ENCODE measurements at regions not wholly inside any gene's neighbourhood (a gene's known extent, or its start where the extent isn't known, plus 50 kb on each side); places are given as distances from the start of the nearest gene placed in this dataset.

- WGBS (ENCODE audit: low lambda C conversion rate), result 23% methylated on average over 8 of the region's 8 CpGs
- Histone ChIP-seq H3K9ac (ENCODE audit: insufficient read depth, low read depth, low read length) (no peak overlapping the region), H3K4me3 (replicated peaks in 1 of 3; ENCODE audit: insufficient read depth in 1 of 3, low read depth in 2 of 3, low read length in 3 of 3) (no peak overlapping the region), H3K79me2 (ENCODE audit: insufficient read depth, low read length) (no peaks in the 10 kb centered on the region), H4K20me1 (ENCODE audit: insufficient read depth, low read length) (no peaks in the 10 kb centered on the region), H3K4me2 (ENCODE audit: low read depth, low read length) (no peak overlapping the region), H2AFZ (ENCODE audit: low read length) (no peak overlapping the region), H3K9me3 (ENCODE audit: low read length) (no peaks in the 10 kb centered on the region), H3K27ac (ENCODE audit: extremely low read length, insufficient read depth, low read length) (no peak overlapping the region), H3K27me3 (ENCODE audit: control insufficient read depth in 1 of 2, insufficient read depth in 2 of 2, low read length in 2 of 2) (no peaks in the 10 kb centered on the region), H3K4me1 (ENCODE audit: insufficient read depth, low read length) (peaks cover 6% of the 10 kb centered on the region; the same call in 1 of the 2 replicates), H3K36me3 (replicated peaks in 1 of 2; ENCODE audit: control insufficient read depth in 1 of 2, insufficient read depth in 2 of 2, low read length in 2 of 2) (no peaks in the 10 kb centered on the region)
- intact Hi-C loops (cut with micrococcal nuclease; ENCODE audit: unreplicated experiment), result loop anchor here (1.0 to 5.0 kb wide), 5 partner anchors 23 to 712 kb away; no protein-coding TSS in a partner anchor
- FAIRE-seq (peak; percentile 93), ATAC-seq (peak; percentile 93), DNase-seq (ENCODE audit: low spot score) (peak; percentile 87)
- ChIA-PET POLR2A (no interaction called here), CTCF (ENCODE audit: low intra/inter-chr PET ratio, low total read pairs) (interaction anchor here (0.8 to 2.4 kb wide), 8 partner anchors 23 to 712 kb away, joined by 3 to 63 read pairs (median 4); partner anchors contain the start of gene KIZ)
- BruUV-seq (replicated peaks), result no TSS peak
- in situ Hi-C loops (cut with HindIII; ENCODE audit: extremely low pct_ligation_motif_present, low pct_unique_long_range_greater_than_20kb), result loop anchor here (5.0 to 10.0 kb wide), 4 partner anchors 165 to 642 kb away; partner anchors contain the start of gene KIZ
- TF ChIP-seq TERF1 (CRISPR knock-in tag; IDR thresholded peaks at IDR 0.05), result no peak
- TF ChIP-seq POGZ (CRISPR knock-in tag; IDR thresholded peaks at IDR 0.05), result no peak
- TF ChIP-seq SMC3 (IDR thresholded peaks at IDR 0.05; ENCODE audit: low read length), result peak; percentile 99
- 0 out of 2 replicates have a peak, but pooled peaks have one; percentile 69 for TF ChIP-seq KDM3A (CRISPR knock-in tag; IDR thresholded peaks at IDR 0.05; ENCODE audit: low read depth)
- TF ChIP-seq PHF5A (CRISPR knock-in tag; IDR thresholded peaks at IDR 0.05; ENCODE audit: low read depth, unreplicated experiment), result peak; percentile 40
- no peak for TF ChIP-seq ZFP90 (CRISPR knock-in tag; IDR thresholded peaks at IDR 0.05; ENCODE audit: borderline replicate concordance)
- TF ChIP-seq HMG20B (CRISPR knock-in tag; conservative IDR thresholded peaks at IDR 0.05), result no peak
- TF ChIP-seq ARID5B (CRISPR knock-in tag; IDR thresholded peaks at IDR 0.05), result 0 out of 2 replicates have a peak, but pooled peaks have one; percentile 14
- TF ChIP-seq CHCHD3 (CRISPR knock-in tag; IDR thresholded peaks at IDR 0.05), result no peak
- peak; percentile 61; the same call in 1 of the 2 replicates for TF ChIP-seq ETV6 (CRISPR knock-in tag; conservative IDR thresholded peaks at IDR 0.05)
- TF ChIP-seq ETV5 (CRISPR knock-in tag; IDR thresholded peaks at IDR 0.05; ENCODE audit: borderline replicate concordance), result peak; percentile 25; the same call in 1 of the 2 replicates
- 0 out of 2 replicates have a peak, but pooled peaks have one; percentile 48 for TF ChIP-seq MTF2 (CRISPR knock-in tag; IDR thresholded peaks at IDR 0.05; ENCODE audit: borderline replicate concordance)
- TF ChIP-seq HIC2 (CRISPR knock-in tag; IDR thresholded peaks at IDR 0.05; ENCODE audit: low read depth), result no peak
- TF ChIP-seq ZKSCAN8 (CRISPR knock-in tag; IDR thresholded peaks at IDR 0.05; ENCODE audit: borderline replicate concordance), result peak; percentile 55; the same call in 1 of the 2 replicates
- TF ChIP-seq ZNF205 (CRISPR knock-in tag; IDR thresholded peaks at IDR 0.05), result no peak
- TF ChIP-seq GATAD2A (CRISPR knock-in tag; IDR thresholded peaks at IDR 0.05), result peak; percentile 43; the same call in 1 of the 2 replicates
- 0 out of 2 replicates have a peak, but pooled peaks have one; percentile 33 for TF ChIP-seq MAFF (IDR thresholded peaks at IDR 0.05; ENCODE audit: low read depth, low read length)
- TF ChIP-seq SP1 (IDR thresholded peaks at IDR 0.05), result no peak
- TF ChIP-seq SP1 (CRISPR knock-in tag; IDR thresholded peaks at IDR 0.05), result 0 out of 2 replicates have a peak, but pooled peaks have one; percentile 42
Measured at GRCh38 chr20:20860078-20860806, 147.8 kb upstream of the RALGAPA2 start.
